DMS153 treated with DMSO at 0.1 percent for 48 hours (cell line): ENCODE measurements at regions not wholly inside any gene's neighbourhood (a gene's known extent, or its start where the extent isn't known, plus 50 kb on each side); places are given as distances from the start of the nearest gene placed in this dataset.
A peak's percentile ranks its signal among the peaks of the same experiment; 100 is the strongest.
"Not testable (repeated sequence)": the region's sequence is repeated elsewhere in the genome, so short reads cannot be mapped to it uniquely, and the experiment has no call there.

Experiments
- DNase-seq: peaks from one replicate; lab custom pipeline; 2025; ENCODE audit not compliant: unreplicated experiment; lab: John Stamatoyannopoulos, UW

DNA sequence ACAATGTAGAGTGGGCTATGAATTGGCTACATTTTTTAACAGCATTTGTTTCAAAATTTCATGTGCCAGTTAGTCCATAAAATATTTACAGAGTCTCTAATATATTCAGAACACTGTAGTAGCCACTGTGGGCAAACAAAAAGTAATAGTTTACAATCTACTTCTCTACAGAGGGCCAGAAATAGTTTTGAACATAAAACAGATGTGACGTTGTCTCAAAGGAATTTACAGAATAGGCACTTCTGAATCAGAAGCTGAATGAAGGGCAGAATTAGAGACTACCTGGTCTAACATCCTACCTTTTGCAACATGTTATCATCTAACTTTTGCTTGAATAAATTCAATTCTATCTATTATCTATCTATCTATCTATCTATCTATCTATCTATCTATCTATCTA lies 811.9 kb upstream of the EPHA5 start:
- no peak for DNase-seq

DNA sequence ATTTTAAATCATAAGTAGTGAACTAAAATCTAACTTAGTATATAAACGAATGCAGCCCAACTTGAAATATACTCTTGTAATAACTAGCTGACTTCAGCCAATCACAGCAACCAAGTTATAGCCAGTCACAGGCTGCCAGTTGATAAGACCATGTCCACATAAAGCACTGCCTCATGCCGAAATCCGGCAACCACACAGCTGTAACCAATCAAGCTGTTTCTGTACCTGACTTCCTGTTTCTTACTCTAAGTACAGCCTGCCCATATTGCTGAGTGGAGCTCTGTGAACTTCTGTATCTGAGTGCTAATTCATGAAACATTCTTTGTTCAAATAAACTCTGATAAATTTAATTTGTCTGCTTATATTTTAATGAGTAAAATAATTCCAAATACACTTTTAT lies 805.3 kb upstream of the EPHA5 start:
- DNase-seq = no peak

DNA sequence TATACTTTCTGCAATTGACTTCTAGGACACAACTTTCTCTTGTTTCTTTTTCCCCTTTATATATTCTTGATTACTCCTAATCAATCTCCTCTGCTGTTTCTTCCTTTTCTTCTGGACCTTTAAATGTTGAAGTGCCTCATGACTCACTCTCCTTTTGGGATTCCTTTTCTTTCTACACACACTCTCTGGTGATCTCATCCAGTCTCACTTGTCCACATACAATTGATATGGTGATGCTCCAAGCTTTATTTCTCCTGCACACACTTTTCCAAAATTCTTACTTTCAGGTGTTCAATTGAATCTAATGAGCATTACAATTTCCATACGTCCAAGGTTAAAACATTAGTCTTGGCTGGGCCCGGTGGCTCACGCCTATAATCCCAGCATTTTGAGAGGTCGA lies 794.8 kb upstream of the EPHA5 start:
- DNase-seq = no peak

DNA sequence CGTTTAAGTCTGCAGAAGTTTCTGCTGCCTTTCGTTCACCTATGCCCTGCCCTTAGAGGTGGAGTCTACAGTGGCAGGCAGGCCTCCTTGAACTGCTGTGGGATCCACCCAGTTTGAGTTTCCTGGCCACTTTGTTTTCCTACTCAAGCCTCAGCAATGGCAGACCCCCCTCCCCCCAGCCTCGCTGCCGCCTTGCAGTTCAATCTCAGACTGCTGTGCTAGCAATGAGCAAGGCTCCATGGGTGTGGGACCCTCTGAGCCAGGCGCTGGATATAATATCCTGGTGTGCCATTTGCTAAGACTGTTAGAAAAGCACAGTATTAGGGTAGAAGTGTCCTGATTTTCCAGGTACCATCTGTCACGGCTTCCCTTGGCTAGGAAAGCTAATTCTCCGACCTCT lies 792.6 kb upstream of the EPHA5 start:
- DNase-seq = not testable (repeated sequence)

DNA sequence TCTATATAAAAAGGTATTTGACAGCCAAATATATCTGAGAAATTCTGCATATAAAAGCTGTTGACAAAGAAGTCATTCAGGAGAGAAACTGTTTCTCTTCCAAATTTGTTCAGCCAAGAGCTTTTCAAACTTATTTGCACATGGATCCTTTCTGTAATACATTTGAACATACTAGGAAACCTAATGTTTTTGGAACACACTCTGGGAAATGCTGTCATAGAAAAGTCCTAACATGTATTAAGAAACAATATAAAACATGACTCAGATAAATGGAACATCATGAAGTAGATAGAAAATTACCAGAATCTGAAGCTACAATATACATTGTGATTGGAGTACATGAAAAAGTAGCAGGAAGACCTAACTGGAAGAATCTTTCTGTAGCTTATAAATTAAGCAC lies 781.5 kb upstream of the EPHA5 start:
- no peak for DNase-seq

DNA sequence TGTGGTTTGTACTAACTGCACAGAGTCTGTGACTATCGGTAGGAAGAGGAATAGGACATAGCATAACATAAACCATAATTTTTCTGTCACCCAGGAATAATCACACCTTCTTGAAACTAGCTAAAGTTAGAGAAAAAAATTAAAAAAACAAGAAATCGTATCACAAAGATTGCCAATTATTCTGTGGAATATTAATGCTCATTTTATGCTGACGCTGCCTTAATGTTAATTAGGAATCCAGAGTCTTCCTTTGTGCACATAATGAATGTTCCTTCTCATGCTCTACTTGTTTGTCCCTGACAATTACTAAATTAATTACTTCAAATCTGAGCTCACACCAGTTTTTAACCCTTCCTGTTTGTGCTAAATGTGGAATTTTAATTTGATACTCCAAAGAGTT lies 772.7 kb upstream of the EPHA5 start:
- no peak for DNase-seq

DNA sequence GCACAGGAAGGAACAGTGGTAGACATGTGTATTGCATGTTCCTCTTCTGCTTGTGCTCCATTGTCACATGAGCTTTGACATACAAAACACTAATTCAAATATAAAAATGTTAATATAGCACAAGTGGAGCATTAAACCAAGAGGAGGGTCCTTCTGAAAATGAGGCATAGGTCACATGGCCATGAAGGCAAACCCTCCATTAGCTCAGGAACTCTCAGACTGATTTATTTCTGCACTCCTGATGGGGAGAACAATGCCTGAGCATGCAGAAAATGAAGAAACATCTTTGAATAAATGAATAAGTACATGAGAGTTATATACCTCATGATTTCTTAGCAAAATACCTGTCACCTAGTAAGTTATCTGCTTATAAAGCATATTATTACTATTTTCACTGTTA lies 769.2 kb upstream of the EPHA5 start:
- no peak for DNase-seq

DNA sequence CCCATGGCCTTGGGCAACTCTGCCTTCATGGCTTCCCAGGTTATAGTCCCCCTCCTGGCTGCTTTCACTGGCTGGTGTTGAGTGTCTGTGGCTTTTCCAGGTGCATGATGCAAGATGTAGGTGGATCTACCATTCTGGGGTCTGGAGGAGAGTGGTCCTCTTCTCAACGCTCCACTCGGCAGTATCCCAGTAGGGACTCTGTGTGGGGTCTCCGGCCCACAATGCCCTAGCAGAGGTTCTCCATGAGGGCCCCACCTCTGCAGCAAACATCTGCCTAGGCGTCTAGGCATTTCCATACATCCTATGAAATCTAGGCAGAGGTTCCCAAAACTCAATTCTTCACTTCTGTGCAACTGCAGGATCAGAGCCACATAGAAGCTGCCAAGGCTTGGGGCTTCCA lies 763.4 kb upstream of the EPHA5 start:
- no peak for DNase-seq

DNA sequence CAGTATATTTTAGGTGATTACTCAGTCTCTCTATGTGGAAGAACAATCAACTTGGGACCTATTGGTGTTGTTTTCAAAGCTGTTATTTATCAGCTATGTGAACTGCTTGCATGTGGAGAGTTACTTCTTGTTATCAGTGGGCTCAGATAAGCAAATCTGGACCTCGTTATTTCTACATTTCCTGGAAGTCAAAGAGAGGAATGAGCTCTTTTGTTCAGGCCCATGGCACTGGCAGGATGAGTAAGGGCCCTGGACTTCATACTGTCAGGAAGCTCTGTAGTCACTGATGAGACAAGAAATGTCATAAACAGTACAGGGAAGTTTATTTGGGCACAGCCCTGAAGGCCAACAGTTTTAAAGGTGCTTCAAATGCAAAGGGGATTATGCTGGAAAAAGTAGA lies 760.6 kb upstream of the EPHA5 start:
- DNase-seq = no peak

DNA sequence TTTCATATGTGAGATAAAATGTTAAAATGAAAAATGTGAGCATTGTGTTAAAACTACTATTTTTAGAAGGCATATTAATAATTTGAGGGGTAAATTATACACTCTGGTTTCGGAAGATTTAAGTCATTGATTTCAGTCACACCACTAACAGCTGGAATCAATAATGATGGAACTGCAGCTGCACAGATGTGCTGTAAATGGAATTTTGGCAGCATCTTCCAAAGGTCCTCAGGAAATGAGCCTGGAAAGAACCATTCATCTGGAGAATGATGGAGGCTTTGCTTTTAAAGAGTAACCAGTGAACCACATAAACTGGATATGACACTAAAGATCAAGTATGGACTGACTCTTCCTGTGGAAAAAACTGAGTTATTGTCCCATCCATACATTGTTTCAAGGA lies 759.0 kb upstream of the EPHA5 start:
- no peak for DNase-seq

DNA sequence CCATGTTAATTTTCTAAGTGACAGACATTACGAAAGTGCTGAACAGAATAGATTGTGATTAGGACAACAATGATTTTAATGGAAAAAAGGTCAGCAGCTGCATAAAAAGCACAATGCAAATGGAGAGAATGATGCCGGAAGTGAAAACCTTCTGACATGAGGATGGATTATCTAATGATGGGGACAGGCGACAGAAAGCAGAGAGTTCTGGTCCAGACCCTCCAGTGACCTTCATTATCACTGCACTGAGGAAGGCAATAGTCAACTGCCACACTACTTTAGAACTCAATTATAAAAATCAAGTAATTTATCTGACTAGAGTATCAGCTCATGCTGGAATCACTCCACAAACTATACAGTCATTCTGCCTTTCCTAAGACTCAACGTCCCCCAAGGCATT lies 746.1 kb upstream of the EPHA5 start:
- no peak for DNase-seq

DNA sequence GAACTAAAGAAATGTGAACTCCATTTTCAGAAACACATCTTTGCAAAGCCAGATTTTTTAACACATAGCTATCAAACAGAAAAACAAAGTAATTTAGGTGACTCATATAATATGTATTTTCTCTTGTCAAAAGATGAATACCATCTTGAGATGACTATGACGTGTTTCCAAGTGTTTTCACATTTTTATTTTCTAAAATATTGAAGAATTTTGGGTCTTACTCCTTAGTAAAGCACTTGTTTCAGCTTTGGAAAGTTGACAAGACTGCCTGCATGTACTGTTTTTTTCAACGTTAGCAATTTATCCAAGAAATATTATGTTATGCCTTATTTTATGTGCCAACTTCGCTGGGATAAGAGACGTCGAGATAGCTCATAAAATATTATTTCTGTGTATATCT lies 733.9 kb upstream of the EPHA5 start:
- no peak for DNase-seq

DNA sequence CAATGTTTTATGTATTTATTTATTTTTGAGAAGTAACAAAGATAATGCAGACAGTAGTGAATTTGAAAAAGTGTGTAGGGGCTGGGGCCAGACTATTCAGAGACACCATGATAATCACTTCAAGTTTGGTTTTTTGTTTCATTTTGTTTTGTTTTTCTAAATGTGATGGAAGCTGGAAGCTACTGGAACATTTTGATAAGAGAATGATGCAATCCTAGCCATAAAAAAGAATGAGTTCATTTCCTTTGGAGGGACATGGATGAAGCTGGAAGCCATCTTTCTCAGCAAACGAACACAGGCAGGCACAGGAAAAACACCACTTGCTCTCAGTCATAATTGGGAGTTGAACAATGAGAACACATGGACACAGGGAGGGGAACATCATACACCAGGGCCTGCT lies 706.6 kb upstream of the EPHA5 start:
- no peak for DNase-seq

DNA sequence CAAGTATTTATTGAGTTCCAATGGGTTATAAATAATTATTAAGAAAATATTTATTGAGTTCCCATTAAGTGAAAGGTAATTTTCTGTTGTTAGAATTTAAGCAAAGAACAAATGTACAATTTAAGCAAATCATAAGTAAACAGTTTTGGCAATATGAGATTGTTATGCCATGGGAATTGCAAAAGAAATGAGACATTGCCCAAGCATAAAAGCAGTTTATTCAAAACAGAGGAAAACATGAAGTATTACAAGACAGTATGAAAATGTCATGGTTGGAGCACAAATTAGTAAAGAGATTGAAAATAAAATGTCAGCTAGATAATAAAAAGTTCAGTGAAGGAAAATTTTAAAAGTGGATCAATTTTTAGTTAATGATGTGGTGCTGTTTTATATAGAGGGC lies 706.1 kb upstream of the EPHA5 start:
- no peak for DNase-seq

DNA sequence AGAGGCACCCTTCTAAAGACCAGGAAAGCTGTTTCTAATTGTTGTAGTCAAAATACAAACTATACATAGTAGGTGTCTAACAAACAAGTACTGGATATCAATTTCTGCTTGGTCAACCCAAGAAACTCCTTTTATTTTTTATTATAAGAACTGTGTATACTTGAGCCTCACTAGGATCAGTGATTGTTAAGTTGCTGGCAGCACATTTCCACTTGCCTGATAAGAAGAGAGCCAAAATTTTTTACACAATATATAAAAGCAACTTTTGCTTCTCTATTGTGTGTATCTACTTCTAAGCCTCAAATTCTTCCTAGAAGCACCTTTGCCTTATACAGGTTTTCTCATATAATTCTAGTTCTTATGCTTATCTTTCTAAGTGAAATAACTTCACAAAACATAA lies 703.0 kb upstream of the EPHA5 start:
- DNase-seq = no peak

DNA sequence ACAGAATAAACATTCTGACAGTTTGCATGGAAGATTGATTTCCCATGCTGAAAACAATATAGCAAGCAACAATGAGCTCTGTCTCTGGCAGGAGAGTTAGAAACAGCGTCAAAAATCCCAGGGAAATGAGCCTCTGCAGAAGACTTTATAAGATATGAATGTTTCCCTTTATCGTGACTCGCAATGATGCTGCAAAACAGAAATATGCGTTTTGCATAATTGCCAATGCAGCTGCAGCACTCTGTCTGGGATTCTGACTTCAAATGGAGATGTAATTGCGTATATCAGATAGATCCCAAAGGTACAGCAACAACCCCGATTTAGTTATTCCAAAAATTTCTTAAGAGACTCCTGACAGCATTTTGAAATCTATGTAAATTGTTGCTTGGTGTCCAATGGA lies 702.4 kb upstream of the EPHA5 start:
- DNase-seq = no peak

DNA sequence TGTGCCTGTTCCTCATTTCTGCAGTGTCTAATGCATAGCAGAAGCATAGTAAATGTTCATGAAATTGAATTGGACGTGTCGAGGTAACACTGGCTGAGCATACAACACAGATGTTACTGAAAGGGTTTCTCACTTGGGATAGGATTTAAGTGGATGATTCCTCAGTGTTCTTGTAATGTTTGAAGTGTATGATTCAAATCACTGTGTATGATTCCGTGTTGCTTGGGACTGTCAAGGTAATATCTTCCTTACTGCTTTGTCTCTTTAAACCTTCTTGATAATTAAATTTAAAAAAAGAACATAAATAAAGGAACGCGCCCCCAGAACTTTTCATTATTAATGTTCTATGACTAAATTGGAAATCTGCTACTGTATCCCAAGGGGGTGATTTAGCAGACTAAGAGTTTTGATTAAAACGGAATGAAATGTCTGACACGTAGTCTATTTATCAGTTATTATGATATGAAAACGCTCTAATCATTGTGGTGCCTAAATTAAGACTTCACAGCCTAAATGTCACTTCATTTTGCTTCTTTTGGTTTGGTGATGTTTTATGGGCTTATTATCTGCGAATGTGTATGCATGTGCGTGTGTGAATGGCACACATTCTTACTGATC lies 696.9 kb upstream of the EPHA5 start:
- DNase-seq = no peak

DNA sequence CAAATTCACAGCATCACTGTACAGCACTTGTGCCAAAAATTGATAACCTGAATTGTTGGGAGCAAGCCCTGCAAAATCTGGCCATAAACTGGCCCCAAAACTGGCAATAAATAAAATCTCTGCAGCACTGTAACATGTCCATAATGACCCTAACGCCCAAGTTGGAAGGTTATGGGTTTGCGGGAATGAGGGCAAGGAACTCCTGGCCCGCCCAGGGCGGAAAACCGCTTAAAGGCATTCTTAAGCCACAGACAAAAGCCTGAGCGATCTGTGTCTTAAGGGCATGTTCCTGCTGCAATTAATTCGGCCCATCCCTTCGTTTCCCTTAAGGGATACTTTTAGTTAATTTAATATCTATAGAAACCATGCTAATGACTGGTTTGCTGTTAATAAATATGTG lies 690.1 kb upstream of the EPHA5 start:
- not testable (repeated sequence) for DNase-seq

DNA sequence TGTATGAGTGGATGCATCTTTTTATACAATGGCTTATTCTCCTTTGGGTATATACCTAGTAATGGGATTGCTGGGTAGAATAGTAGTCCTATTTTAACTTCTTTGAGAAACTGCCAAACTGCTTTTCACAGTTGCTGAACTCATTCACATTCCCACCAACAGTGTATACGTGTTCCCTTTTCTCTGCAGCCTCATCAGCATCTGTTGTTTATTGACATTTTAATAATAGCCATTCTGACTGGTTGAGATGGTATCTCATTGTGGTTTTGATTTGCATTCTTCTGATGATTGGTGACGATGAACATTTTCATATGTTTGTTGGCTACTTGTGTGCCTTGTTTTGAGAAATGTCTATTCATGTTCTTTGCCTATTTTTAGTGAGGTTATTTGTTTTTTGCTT lies 687.0 kb upstream of the EPHA5 start:
- peak; percentile 66 for DNase-seq

DNA sequence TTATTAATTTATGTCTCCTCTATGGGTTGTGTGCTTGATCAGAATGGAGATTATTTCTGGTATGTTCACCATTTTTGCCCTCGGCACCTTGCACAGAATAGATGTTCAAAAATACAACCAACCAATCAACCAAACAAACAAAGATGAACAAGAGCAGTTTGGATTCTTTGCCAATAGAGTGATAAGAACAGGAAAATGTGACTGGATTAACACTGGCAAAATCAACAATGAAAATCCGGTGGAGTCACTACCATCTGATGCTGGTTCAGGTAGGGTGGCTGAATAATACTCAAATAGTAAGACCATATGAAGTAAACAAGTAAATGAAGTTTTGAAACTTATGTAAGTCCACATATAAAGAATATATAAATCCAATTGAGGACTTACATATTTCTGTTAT lies 685.0 kb upstream of the EPHA5 start:
- no peak for DNase-seq

DNA sequence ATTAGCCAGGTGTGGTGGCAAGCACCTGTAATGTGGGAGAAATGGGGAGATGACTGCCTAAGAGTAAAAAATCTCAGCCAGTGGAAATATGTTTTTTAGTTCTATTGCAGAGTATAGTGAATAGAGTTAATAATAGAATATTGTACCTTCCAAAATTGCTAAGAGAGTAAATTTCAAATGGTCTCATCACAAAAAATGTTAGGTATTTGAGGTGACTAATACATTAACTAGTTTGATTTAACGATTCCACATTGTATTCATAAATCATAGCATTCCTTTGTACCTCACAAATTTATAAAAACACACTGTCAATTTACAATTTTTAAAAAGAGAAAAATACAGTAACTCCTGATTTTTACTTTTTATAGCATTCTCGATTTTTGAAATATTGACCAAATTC lies 681.5 kb upstream of the EPHA5 start:
- no peak for DNase-seq

DNA sequence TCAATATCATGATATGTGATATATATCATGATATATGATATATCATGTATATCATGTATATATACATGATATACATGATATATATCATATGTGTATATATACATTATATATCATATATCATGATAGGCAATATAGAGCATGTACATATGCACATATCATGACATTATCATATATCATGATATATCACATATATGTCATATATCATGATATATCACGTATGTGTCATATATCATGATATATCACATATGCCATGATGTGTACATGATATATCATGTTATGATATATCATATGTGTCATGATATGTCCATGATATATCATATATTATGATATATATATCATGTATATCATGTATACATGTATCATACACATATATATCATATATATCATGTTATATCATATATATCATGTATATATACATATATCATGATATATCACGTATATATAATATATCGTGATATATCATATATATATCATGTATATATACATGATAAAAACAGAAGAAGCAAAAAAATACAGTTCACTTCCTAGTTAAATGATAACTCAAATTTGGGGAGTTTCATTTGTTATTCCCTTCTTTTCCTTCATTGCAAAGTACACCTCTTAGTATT lies 670.1 kb upstream of the EPHA5 start:
- DNase-seq = no peak

DNA sequence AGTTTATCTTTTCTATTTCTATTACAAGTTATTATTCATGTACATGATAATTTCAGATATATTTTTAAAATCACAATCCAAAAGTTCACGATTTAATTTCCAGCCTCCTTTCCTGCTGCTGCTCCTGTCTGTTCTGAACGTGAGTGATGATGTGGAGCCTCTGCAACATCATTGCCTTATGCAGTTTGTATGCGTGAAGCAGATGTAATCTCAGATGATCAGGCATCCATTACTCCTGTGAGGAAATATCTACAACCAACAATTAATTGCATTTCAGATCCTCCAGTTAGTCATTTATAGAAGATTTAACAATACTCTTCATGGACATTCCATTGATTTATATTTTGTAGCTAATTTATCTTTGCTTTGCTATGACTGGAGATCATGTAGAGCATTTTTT lies 668.7 kb upstream of the EPHA5 start:
- DNase-seq = no peak
